PC-3 (cell line): ENCODE measurements at regions not wholly inside any gene's neighbourhood (a gene's known extent, or its start where the extent isn't known, plus 50 kb on each side); places are given as distances from the start of the nearest gene placed in this dataset.

ENCODE experiments used
- EZH2 ChIP-seq: fragments of 300-600 bp; sonication (generic); IDR thresholded peaks from one replicate; pipeline ENCODE4 v1.6.1; 2017; ENCODE audit warnings: antibody characterized with exemption, mild to moderate bottlenecking, low read length; ENCODE audit not compliant: unreplicated experiment
- EZH2phosphoT487 ChIP-seq: fragments of 300-600 bp; sonication (generic); IDR thresholded peaks from 2 replicates; pipeline ENCODE4 v1.6.1; 2018; ENCODE audit warnings: mild to moderate bottlenecking, antibody characterized with exemption, low read length, borderline replicate concordance
- TF ChIP-seq, protein P1 (sequence below): fragments of 300-600 bp; sonication (generic); conservative IDR thresholded peaks from 2 replicates; pipeline ENCODE4 v1.5.1; 2017; ENCODE audit warnings: antibody characterized with exemption, low read depth, mild to moderate bottlenecking, low read length

DNA sequence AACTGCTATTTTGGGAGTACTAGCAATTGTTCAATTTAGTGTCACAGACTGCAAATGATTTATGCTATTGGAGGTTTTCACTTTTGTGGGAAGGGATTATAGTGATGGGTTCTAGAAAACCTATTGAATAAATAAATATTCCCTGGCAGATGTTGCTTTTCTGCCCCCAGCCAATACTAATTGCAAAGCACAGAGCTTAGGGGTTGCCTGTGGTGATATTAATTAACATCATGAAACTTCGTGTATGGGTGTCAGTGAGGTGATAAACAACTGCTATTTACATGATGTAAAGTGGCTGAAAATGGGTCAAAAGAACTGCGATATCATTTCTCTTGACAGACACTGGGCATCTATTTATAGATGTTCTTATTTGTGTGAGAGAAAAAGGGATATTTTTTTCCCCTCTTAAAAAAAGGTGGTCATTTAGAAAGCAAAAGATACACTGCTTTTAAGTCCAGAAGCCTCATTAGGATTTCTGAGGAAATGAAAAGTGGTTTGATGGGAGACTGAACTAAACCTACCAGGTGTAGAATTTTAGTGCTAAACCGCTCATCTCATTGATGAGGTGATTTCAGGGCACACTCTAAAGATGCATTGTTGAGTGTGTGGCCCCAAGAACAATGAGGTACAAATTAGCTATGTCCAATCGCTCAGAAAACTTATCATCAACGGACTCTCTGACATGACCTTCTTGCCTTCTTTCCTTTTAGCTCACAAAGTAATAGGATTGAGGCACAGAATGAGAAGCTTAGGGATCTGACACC, 116.7 kb upstream of the CHST9 start:
- TF ChIP-seq, protein P1, sequence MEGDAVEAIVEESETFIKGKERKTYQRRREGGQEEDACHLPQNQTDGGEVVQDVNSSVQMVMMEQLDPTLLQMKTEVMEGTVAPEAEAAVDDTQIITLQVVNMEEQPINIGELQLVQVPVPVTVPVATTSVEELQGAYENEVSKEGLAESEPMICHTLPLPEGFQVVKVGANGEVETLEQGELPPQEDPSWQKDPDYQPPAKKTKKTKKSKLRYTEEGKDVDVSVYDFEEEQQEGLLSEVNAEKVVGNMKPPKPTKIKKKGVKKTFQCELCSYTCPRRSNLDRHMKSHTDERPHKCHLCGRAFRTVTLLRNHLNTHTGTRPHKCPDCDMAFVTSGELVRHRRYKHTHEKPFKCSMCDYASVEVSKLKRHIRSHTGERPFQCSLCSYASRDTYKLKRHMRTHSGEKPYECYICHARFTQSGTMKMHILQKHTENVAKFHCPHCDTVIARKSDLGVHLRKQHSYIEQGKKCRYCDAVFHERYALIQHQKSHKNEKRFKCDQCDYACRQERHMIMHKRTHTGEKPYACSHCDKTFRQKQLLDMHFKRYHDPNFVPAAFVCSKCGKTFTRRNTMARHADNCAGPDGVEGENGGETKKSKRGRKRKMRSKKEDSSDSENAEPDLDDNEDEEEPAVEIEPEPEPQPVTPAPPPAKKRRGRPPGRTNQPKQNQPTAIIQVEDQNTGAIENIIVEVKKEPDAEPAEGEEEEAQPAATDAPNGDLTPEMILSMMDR = no peak
- no peak for TF ChIP-seq EZH2phosphoT487
- TF ChIP-seq EZH2 = no peak
